HEK293T (cell line): ENCODE measurements at regions not wholly inside any gene's neighbourhood (a gene's known extent, or its start where the extent isn't known, plus 50 kb on each side); places are given as distances from the start of the nearest gene placed in this dataset.

Source experiments
- BHLHE40 ChIP-seq: fragments of 450-650 bp; IDR thresholded peaks from 2 replicates; pipeline ENCODE4 v1.6.1; 2016; ENCODE audit warnings: mild to moderate bottlenecking, moderate library complexity, borderline replicate concordance
- CTBP1 ChIP-seq: fragments of 450-650 bp; IDR thresholded peaks from 2 replicates; pipeline ENCODE4 v1.6.1; 2016; ENCODE audit warnings: borderline replicate concordance
- ELF4 ChIP-seq: fragments of 450-650 bp; IDR thresholded peaks from 2 replicates; pipeline ENCODE4 v1.6.1; 2017; ENCODE audit warnings: antibody characterized with exemption
- FOXK2 ChIP-seq: fragments of 450-650 bp; IDR thresholded peaks from 2 replicates; pipeline ENCODE4 v1.6.1; 2016; ENCODE audit warnings: mild to moderate bottlenecking
- FOXM1 ChIP-seq: fragments of 450-650 bp; IDR thresholded peaks from 2 replicates; pipeline ENCODE4 v1.6.1; 2017; ENCODE audit warnings: mild to moderate bottlenecking, borderline replicate concordance
- SP1 ChIP-seq: fragments of 450-650 bp; IDR thresholded peaks from 2 replicates; pipeline ENCODE4 v1.6.1; 2017
- SUZ12 ChIP-seq: fragments of 450-650 bp; IDR thresholded peaks from 2 replicates; pipeline ENCODE4 v1.6.1; 2016; ENCODE audit warnings: mild to moderate bottlenecking
- TARDBP ChIP-seq: fragments of 450-650 bp; IDR thresholded peaks from 2 replicates; pipeline ENCODE4 v1.6.1; 2016
- ZNF384 ChIP-seq: fragments of 450-650 bp; IDR thresholded peaks from 2 replicates; pipeline ENCODE4 v1.6.1; 2016
- TF ChIP-seq, protein P1 (sequence below): fragments of 450-650 bp; IDR thresholded peaks from 2 replicates; pipeline ENCODE4 v1.6.1; 2016

DNA sequence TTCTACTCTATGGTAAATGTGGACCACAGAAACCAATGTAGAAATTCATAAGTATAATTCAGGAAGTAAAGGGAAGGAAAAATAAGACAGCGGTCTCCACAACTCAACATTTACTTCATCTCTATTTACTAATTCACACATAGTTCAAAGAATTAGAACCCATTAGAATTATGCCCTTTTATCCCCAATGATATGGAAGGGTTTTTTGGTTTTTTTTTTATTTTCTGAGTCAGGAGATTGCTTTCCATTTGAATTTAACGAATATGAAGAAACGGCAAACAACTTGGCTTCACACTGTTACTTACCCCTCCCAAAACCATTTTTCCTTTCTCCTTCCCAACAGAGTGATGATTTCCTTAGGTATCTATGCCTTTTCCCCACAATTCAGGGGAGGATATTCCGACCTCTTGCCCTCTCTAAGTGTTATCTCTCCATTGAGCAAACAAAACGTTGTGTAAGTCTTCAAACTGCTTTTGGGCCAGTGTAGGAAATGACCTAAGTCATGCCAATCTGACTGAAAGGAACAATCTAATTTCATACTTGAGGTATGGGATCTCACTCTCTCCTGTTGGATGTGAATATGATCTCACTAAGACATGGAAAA lies 72.0 kb downstream of the CETN3 start:
- TF ChIP-seq FOXK2: no peak
- no peak for TF ChIP-seq SUZ12
- no peak for TF ChIP-seq BHLHE40
- no peak for TF ChIP-seq FOXM1
- no peak for TF ChIP-seq ZNF384
- TF ChIP-seq ELF4: no peak
- no peak for TF ChIP-seq CTBP1
- TF ChIP-seq, protein P1, sequence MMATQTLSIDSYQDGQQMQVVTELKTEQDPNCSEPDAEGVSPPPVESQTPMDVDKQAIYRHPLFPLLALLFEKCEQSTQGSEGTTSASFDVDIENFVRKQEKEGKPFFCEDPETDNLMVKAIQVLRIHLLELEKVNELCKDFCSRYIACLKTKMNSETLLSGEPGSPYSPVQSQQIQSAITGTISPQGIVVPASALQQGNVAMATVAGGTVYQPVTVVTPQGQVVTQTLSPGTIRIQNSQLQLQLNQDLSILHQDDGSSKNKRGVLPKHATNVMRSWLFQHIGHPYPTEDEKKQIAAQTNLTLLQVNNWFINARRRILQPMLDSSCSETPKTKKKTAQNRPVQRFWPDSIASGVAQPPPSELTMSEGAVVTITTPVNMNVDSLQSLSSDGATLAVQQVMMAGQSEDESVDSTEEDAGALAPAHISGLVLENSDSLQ: no peak
- no peak for TF ChIP-seq TARDBP
- no peak for TF ChIP-seq SP1
